Tibial nerve (tissue), 4 donors: ENCODE measurements at regions not wholly inside any gene's neighbourhood (a gene's known extent, or its start where the extent isn't known, plus 50 kb on each side); places are given as distances from the start of the nearest gene placed in this dataset.

Experiments
- DNase-seq, 2 donors: peaks; one replicate each; pipeline ENCODE4 v3.0.0-alpha.2; 2019; ENCODE audit warnings: low spot score in 2 of 2
- H3K27ac ChIP-seq, 4 donors: fragments of 200-600 bp; sonication (generic) in 3 of 4; one replicate each; pipeline ENCODE4 v1.5.1; 2017 to 2019; ENCODE audit warnings: mild to moderate bottlenecking in 1 of 4
- H3K27me3 ChIP-seq, 2 donors: fragments of 200-600 bp; sonication (generic) in 1 of 2; one replicate each; pipeline versions ENCODE4 v1.5.1 to v1.6.0; 2017 to 2019
- H3K36me3 ChIP-seq, 3 donors: fragments of 200-600 bp; sonication (generic); one replicate each; pipeline ENCODE4 v1.5.1; 2018 to 2019
- H3K4me1 ChIP-seq, 4 donors: fragments of 200-600 bp; sonication (generic) in 3 of 4; one replicate each; pipeline ENCODE4 v1.5.1; 2017 to 2019
- H3K4me3 ChIP-seq, 4 donors: fragments of 200-600 bp; sonication (generic) in 3 of 4; one replicate each; pipeline ENCODE4 v1.5.1; 2017 to 2019; ENCODE audit warnings: mild to moderate bottlenecking in 1 of 4, moderate library complexity in 1 of 4
- H3K9me3 ChIP-seq, 4 donors: fragments of 200-600 bp; sonication (generic) in 3 of 4; one replicate each; pipeline ENCODE4 v1.5.1; 2017 to 2019
- EP300 ChIP-seq, 2 donors: sonication (generic); formaldehyde crosslinking; IDR thresholded peaks; one replicate each; pipeline ENCODE4 v1.6.1; 2017; ENCODE audit warnings: antibody characterized with exemption in 2 of 2, mild to moderate bottlenecking in 1 of 2
- POLR2A ChIP-seq, 2 donors: fragments of 450-650 bp; IDR thresholded peaks; one replicate each; pipeline ENCODE4 v1.6.1; 2017; ENCODE audit warnings: antibody characterized with exemption in 2 of 2, mild to moderate bottlenecking in 2 of 2, moderate library complexity in 2 of 2
- WGBS, 2 donors: methylation state at CpG; one replicate each; pipeline ENCODE4 v1.1.5; 2018; 5-methylcytosine and 5-hydroxymethylcytosine counted together
- TF ChIP-seq, protein P1 (sequence below), 5 experiments: fragments of 200-600 bp in 3 of 5; fragments of 450-650 bp in 2 of 5; sonication (generic) in 3 of 5; IDR thresholded peaks; one replicate each; pipeline ENCODE4 v1.5.1; 2016 to 2019; ENCODE audit warnings: antibody characterized with exemption in 5 of 5, mild to moderate bottlenecking in 3 of 5, moderate library complexity in 2 of 5

GRCh38 chr7:81349044-81349443, 420.8 kb downstream of the HGF start:
- H3K27me3 ChIP-seq = no peaks in the 10 kb centered on the region
- H3K9me3 ChIP-seq = peaks cover 0 to 1% (median 0%) of the 10 kb centered on the region in 4 donors
- H3K4me1 ChIP-seq = no peaks in the 10 kb centered on the region
- H3K4me3 ChIP-seq = no peak overlapping the region
- H3K36me3 ChIP-seq = no peaks in the 10 kb centered on the region
- 88 to 89% methylated on average over 5 of the region's 5 CpGs for WGBS, 2 donors
- DNase-seq = no peak
- H3K27ac ChIP-seq = no peak overlapping the region
- TF ChIP-seq, protein P1, sequence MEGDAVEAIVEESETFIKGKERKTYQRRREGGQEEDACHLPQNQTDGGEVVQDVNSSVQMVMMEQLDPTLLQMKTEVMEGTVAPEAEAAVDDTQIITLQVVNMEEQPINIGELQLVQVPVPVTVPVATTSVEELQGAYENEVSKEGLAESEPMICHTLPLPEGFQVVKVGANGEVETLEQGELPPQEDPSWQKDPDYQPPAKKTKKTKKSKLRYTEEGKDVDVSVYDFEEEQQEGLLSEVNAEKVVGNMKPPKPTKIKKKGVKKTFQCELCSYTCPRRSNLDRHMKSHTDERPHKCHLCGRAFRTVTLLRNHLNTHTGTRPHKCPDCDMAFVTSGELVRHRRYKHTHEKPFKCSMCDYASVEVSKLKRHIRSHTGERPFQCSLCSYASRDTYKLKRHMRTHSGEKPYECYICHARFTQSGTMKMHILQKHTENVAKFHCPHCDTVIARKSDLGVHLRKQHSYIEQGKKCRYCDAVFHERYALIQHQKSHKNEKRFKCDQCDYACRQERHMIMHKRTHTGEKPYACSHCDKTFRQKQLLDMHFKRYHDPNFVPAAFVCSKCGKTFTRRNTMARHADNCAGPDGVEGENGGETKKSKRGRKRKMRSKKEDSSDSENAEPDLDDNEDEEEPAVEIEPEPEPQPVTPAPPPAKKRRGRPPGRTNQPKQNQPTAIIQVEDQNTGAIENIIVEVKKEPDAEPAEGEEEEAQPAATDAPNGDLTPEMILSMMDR (IDR thresholded peaks at IDR 0.05) = no peak
- no peak for TF ChIP-seq EP300 (IDR thresholded peaks at IDR 0.05)
- TF ChIP-seq POLR2A (IDR thresholded peaks at IDR 0.05) = no peak

DNA sequence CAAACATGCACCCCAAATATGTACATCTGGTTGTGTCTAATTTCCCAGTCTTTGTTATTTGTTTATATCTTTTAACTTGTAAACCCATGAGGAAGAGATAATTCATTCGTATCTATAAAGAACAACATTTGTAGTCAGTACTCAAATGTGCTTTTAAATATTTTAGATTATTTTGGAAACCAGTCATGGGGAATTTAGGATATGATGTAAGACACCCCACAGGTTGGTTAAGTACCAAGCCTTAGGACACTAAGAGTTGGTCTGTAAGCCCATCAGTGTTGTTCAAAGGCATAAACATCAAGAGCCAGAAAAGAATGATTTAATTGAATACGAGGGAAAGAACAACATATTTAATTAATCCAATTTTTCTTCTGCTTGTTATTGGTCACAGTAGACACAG, 421.1 kb upstream of the SEMA3C start:
- WGBS, 2 donors = 59 to 66% methylated on average over 2 of the region's 2 CpGs
- no peak for DNase-seq
- Histone ChIP-seq H3K4me1 (no peaks in the 10 kb centered on the region), H3K27me3 (no peaks in the 10 kb centered on the region), H3K27ac (no peak overlapping the region), H3K36me3 (no peaks in the 10 kb centered on the region), H3K4me3 (no peak overlapping the region), H3K9me3 (no peaks in the 10 kb centered on the region)
- no peak for TF ChIP-seq EP300 (IDR thresholded peaks at IDR 0.05)
- TF ChIP-seq POLR2A (IDR thresholded peaks at IDR 0.05) = no peak
- TF ChIP-seq, protein P1 (IDR thresholded peaks at IDR 0.05) = no peak

DNA sequence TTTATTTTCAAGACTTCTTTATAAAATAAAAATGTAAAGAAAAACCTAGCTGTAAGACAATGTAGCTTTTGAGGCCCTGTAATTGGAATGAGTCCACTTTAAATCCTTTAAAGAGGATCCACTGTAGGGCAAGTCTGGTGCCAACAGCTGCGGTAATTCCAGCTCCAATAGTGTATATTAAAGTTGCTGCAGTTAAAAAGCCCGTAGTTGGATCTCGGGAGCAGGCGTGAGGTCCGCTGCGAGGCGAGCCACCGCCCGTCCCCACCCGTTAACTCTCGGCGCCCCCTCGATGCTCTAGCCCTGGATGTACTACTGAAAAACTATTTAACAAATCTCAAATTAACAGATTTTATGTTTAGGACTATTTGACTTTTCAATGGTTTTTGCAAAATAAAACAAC, 414.7 kb upstream of the SEMA3C start:
- H3K9me3 ChIP-seq = no peaks in the 10 kb centered on the region
- TF ChIP-seq, protein P1 (IDR thresholded peaks at IDR 0.05) = no peak
- no peak for TF ChIP-seq EP300 (IDR thresholded peaks at IDR 0.05)
- no peak for TF ChIP-seq POLR2A (IDR thresholded peaks at IDR 0.05)
- H3K4me3 ChIP-seq = no peak overlapping the region
- DNase-seq = no peak
- H3K27me3 ChIP-seq = no peaks in the 10 kb centered on the region
- H3K27ac ChIP-seq = no peak overlapping the region
- WGBS, 2 donors = 81 to 88% methylated on average over 13 of the region's 13 CpGs
- no peaks in the 10 kb centered on the region for H3K36me3 ChIP-seq
- no peaks in the 10 kb centered on the region for H3K4me1 ChIP-seq

DNA sequence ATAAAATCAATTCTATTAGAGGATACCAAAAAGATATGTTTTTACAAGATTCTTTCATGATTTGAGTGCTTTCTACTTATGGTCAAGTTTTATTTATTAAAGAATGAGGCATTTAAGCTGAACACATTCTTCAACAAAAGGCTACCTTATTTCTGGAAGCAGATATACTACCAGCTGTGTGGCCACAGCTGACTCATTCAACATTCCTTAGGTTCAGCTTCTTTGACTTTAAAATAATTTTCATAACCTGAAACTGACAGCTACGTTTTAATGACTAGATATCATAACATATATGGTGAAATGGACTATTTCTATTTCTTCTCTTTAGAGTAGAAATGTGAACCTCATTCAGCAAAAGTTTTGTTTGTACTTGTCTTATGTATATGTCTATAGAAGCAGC, 414.2 kb upstream of the SEMA3C start:
- H3K9me3 ChIP-seq = no peaks in the 10 kb centered on the region
- no peak for DNase-seq
- TF ChIP-seq, protein P1 (IDR thresholded peaks at IDR 0.05) = no peak
- TF ChIP-seq POLR2A (IDR thresholded peaks at IDR 0.05) (no peak), EP300 (IDR thresholded peaks at IDR 0.05) (no peak)
- no peaks in the 10 kb centered on the region for H3K4me1 ChIP-seq
- 53 to 83% methylated on average over 1 of the region's 1 CpG for WGBS, 2 donors
- H3K36me3 ChIP-seq = no peaks in the 10 kb centered on the region
- H3K27me3 ChIP-seq = no peaks in the 10 kb centered on the region
- H3K27ac ChIP-seq = no peak overlapping the region
- H3K4me3 ChIP-seq = no peak overlapping the region

DNA sequence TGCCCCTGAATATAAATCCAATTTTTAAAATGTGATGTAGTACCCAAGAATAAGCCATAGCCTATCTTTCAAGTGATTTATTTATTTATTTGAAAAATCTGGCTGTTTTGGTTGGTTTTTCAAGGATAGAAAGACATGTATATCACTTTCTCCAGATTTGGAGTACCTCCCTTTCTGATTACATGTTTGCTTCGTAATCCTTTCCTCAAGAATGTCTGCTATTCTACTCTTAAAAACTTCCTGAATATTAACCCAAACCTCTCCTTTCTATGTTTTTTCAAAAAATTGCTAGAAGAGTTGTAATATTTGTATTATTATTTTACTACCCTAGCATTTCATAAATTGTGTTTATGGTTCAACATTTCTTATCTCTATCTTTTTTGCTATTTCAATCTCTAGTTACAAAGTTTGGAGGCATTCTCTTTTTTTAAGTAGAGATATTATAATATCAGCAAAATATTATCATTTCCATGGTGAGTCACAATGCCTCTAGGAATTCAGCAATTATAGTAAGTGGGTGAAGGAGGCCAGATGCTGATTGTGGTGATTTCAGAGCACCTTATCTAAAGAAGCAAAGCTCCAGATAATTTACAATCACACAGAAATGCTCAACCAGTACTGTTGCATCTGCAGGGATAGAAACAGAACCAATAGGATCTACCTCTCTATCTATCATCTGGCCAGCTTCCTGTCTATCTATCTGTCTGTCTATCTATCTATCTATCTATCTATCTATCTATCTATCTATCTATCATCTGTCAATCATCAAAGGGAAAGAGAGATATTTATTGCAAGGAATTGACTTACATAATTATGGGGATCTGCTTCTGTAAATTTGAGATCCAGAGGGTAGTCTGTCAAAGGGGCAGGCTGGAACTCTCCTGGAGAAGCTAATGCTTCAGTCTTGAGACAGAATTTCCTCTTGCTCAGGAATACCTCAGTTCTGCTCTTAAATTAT, 412.5 kb upstream of the SEMA3C start:
- Histone ChIP-seq H3K4me1 (no peaks in the 10 kb centered on the region), H3K27ac (no peak overlapping the region), H3K9me3 (no peaks in the 10 kb centered on the region), H3K27me3 (no peaks in the 10 kb centered on the region), H3K36me3 (no peaks in the 10 kb centered on the region), H3K4me3 (no peak overlapping the region)
- WGBS, 2 donors = 30 to 43% methylated on average over 1 of the region's 1 CpG
- no peak for DNase-seq
- TF ChIP-seq POLR2A (IDR thresholded peaks at IDR 0.05) (no peak), EP300 (IDR thresholded peaks at IDR 0.05) (no peak)
- TF ChIP-seq, protein P1 (IDR thresholded peaks at IDR 0.05) = no peak
